Urinary bladder (tissue), 3 donors: ENCODE measurements at regions not wholly inside any gene's neighbourhood (a gene's known extent, or its start where the extent isn't known, plus 50 kb on each side); places are given as distances from the start of the nearest gene placed in this dataset.

Source experiments
- DNase-seq: peaks from one replicate; pipeline ENCODE4 v3.0.0-alpha.2; 2015; ENCODE audit errors: extremely low spot score
- H3K27ac ChIP-seq: one replicate; pipeline ENCODE4 v1.5.1; 2013; ENCODE audit warnings: low read depth, mild to moderate bottlenecking, moderate library complexity
- H3K36me3 ChIP-seq: one replicate; pipeline ENCODE4 v1.6.1; 2013; ENCODE audit warnings: mild to moderate bottlenecking, moderate library complexity; ENCODE audit not compliant: insufficient read depth
- H3K4me1 ChIP-seq: one replicate; pipeline ENCODE4 v1.6.1; 2013; ENCODE audit warnings: mild to moderate bottlenecking, moderate library complexity; ENCODE audit not compliant: insufficient read depth
- H3K4me3 ChIP-seq: one replicate; pipeline ENCODE4 v1.5.1; 2013; ENCODE audit warnings: low read depth, low read length
- WGBS: extraction: QIAGEN DNeasy Blood & Tissue Kit; methylation state at CpG from one replicate; pipeline ENCODE4 v1.1.7; 2013; 5-methylcytosine and 5-hydroxymethylcytosine counted together
- donor health status: healthy with polysubstance abuse.
- donor health status: healthy.

GRCh38 chr4:104756837-104757236, 262.1 kb upstream of the CXXC4 start:
- 81% methylated on average over 1 of the region's 1 CpG for WGBS
- no peaks in the 10 kb centered on the region for H3K4me1 ChIP-seq
- H3K36me3 ChIP-seq = no peaks in the 10 kb centered on the region
- no peak overlapping the region for H3K27ac ChIP-seq
- DNase-seq = no peak
- H3K4me3 ChIP-seq = no peak overlapping the region

DNA sequence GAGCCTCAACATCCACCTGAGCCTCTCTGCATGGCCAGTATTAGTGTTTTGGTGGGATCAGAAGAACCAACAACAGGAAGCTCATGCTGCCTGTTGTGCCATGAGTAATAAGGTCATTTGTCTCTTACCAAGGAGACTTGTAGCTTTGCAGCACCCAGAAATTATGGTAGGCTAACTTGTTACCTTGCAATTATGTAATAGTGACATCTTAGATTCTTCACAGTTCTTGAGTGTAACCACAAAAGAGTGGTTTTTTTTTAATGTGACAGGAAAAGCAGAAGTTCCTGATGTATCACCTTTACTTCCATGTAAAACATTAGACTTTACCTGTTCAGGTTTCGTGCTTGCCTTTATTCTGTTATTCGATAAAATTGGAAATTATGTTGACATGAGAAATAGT, 263.9 kb upstream of the CXXC4 start:
- DNase-seq = no peak
- no peaks in the 10 kb centered on the region for H3K36me3 ChIP-seq
- H3K4me1 ChIP-seq = no peaks in the 10 kb centered on the region
- H3K4me3 ChIP-seq = no peak overlapping the region
- H3K27ac ChIP-seq = no peak overlapping the region
- 95% methylated on average over 2 of the region's 2 CpGs for WGBS

GRCh38 chr4:104763554-104764222, 269.0 kb upstream of the CXXC4 start:
- WGBS = 30% methylated on average over 5 of the region's 5 CpGs
- H3K4me1 ChIP-seq = no peaks in the 10 kb centered on the region
- no peak overlapping the region for H3K27ac ChIP-seq
- no peak for DNase-seq
- no peaks in the 10 kb centered on the region for H3K36me3 ChIP-seq
- no peak overlapping the region for H3K4me3 ChIP-seq

DNA sequence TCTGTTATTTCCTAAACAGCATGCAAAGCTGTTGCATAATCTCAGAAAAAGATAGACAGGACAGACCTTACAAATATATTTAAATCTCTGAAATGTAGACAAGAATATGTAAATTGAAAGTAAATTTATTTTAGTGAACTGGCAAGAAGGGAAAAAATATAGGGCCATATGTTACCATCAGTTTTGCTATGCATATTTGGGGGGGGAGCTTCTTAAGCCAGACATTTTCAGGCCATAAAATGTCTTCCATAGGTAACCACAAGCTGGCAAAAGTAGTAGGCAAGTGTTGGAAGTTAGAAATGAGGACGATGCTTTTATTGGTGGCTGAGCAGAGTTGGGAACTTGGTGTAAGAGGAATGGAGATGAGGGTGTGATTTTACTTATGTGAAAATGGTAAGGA, 272.0 kb upstream of the CXXC4 start:
- Histone ChIP-seq H3K27ac (no peak overlapping the region), H3K4me1 (peaks cover 2% of the 10 kb centered on the region), H3K4me3 (no peak overlapping the region), H3K36me3 (no peaks in the 10 kb centered on the region)
- DNase-seq = no peak
- WGBS = 88% methylated on average over 1 of the region's 1 CpG

DNA sequence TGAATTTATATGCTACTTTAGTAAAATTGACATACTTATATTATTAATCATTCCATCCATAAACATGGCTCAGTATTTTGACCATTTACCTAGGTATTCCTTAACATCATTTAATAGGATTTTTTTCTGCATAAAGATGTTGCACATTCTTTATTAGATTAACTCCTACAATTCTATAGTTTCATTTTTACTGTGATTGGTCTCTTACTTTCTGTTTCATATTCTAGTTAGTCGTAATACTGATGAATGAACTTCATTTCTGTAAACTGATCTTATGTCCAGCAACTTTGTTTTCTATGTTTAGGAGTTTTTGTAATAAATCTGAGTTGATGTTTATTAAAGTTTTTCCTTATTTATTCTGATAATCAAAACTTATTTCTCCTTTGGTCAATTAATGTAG, 278.2 kb upstream of the CXXC4 start:
- Histone ChIP-seq H3K4me1 (peaks cover 2% of the 10 kb centered on the region), H3K27ac (no peak overlapping the region), H3K4me3 (no peak overlapping the region), H3K36me3 (no peaks in the 10 kb centered on the region)
- DNase-seq = no peak
- 57% methylated on average over 1 of the region's 1 CpG for WGBS

DNA sequence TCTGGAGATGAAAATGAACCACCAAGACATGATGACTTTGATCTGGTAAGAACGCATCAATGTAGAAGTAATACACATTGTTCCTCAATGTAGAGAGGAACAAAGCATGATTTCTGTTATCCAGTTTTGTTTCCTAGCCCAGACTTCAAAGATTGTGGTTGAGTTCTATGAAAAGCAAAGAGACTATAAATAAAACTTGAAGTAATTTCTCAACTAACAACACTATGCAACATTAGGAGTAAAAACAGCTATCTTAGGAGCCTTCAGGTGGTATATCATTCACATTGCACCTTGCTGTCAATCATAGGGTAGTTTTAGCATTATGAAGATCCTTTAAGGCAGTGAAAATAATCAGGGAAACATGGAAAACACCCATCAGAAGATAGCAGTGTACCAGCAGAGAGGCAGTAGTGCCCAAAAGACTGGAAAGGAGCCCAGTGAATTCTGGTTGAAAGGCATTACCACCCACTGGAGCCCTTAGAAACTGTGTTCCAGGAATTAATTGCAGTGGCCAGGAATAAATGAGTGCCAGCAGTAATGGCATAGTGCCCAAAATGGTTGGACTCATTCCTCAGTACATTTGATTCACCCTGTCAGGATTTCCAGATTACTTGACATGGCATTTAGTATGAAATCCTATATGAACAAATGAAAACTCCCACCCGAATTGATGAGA, 300.7 kb upstream of the CXXC4 start:
- Histone ChIP-seq H3K36me3 (no peaks in the 10 kb centered on the region), H3K4me3 (no peak overlapping the region), H3K27ac (no peak overlapping the region), H3K4me1 (no peaks in the 10 kb centered on the region)
- DNase-seq = no peak
- 61% methylated on average over 2 of the region's 2 CpGs for WGBS

- no peak for DNase-seq
- 88% methylated on average over 3 of the region's 3 CpGs for WGBS
Measured at GRCh38 chr4:104811727-104812126, 317.0 kb upstream of the CXXC4 start.

GRCh38 chr4:104815665-104816064, 321.0 kb upstream of the CXXC4 start:
- Histone ChIP-seq H3K27ac (no peak overlapping the region), H3K4me1 (peaks cover 2% of the 10 kb centered on the region), H3K4me3 (no peak overlapping the region), H3K36me3 (no peaks in the 10 kb centered on the region)
- no peak for DNase-seq
- WGBS = 26% methylated on average over 1 of the region's 1 CpG

More at GRCh38 chr4:104811727-104812126, 317.0 kb upstream of the CXXC4 start:
- Histone ChIP-seq H3K4me3 (no peak overlapping the region), H3K36me3 (no peaks in the 10 kb centered on the region), H3K4me1 (peaks cover 2% of the 10 kb centered on the region), H3K27ac (no peak overlapping the region)

- no peaks in the 10 kb centered on the region for H3K36me3 ChIP-seq
- H3K4me1 ChIP-seq = peaks cover 2% of the 10 kb centered on the region
- 70% methylated on average over 4 of the region's 4 CpGs for WGBS
- no peak overlapping the region for H3K4me3 ChIP-seq
- DNase-seq = no peak
- no peak overlapping the region for H3K27ac ChIP-seq
Measured at GRCh38 chr4:104818579-104818978, 323.9 kb upstream of the CXXC4 start.

- WGBS = 50% methylated on average over 2 of the region's 2 CpGs
- Histone ChIP-seq H3K36me3 (no peaks in the 10 kb centered on the region), H3K4me3 (no peak overlapping the region), H3K27ac (no peak overlapping the region), H3K4me1 (no peaks in the 10 kb centered on the region)
- DNase-seq = no peak
Measured at GRCh38 chr4:104826171-104826570, 320.5 kb upstream of the TET2 start.

DNA sequence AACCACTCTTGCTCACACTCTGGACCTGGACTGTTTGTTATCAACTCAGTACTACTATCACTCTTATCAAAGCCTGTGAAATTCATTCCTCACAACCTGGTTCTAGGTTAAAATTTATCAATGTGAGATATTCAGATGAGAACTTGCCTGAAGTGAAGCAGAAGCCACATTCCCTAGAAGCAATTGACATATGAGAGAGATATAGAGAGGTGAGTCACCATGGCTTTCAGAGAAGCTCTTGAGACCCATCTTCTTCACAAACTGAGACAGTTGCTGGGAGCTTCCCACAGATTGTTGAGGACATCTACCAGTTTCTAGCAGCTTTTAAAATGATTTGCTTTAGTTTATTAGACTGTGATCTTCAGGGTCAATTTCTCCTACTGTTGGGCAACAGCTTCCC, 316.9 kb upstream of the TET2 start:
- no peak for DNase-seq
- Histone ChIP-seq H3K27ac (no peak overlapping the region), H3K4me1 (no peaks in the 10 kb centered on the region), H3K4me3 (no peak overlapping the region), H3K36me3 (no peaks in the 10 kb centered on the region)

DNA sequence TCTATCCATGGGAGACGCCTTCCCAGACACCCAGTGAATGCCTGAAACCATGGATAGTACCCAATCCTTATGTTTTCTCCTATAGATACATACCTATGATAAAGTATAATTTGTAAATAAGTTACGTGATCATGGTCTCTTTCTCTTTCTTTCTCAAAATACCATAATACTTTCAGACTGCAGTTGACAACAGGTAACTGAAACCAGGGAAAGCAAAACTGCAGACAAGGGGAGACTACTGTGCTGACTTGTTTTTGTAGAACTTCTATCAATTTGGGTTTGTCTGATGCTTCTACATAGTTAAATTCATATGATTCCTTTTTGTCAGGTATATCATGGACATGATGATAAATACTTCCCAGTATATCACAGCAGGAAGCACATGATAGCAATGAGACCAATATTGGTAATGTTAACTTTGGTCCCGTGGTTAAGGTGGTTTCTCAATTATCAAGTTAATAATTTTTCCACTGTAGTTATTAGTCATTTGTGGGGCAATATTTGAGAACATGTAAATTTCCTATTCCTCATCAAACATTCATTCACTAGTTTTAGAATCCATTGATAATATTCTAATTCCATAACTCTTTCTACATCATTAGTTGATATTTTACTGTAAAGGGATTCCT, 298.0 kb upstream of the TET2 start:
- Histone ChIP-seq H3K36me3 (no peaks in the 10 kb centered on the region), H3K27ac (no peak overlapping the region), H3K4me1 (no peaks in the 10 kb centered on the region), H3K4me3 (no peak overlapping the region)
- no peak for DNase-seq
- 75% methylated on average over 3 of the region's 3 CpGs for WGBS

DNA sequence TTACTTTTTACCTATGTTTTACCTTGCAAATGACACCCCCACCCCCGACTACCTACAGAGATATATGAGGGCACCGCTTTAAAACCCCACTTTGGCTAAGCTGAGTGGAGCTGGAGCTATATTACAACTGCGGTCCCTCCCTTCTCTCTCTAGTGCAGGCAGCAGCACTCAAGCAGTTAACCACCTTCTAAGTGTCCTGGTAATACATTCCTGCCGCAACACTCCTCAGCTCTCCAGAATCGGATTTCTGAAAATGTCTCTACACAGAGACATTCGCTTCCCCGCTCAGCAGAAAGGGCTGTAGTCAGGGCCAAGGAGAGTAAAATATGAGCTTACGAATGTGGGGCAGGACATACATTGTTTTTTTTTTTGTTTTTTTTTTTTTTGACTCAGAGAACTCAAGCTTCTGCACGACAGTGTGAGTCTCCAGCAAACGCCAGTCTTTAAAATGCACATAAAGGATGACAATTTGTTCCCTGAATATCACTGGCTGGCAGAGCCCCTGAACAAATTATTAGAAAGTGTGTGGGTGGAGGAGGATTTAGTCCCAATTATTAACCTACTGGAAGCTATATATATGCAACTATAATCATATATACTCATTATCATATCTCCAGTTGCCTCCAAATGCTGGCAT, 287.0 kb upstream of the TET2 start:
- H3K4me1 ChIP-seq = no peaks in the 10 kb centered on the region
- no peaks in the 10 kb centered on the region for H3K36me3 ChIP-seq
- no peak for DNase-seq
- no peak overlapping the region for H3K4me3 ChIP-seq
- H3K27ac ChIP-seq = no peak overlapping the region
- WGBS = 30% methylated on average over 10 of the region's 10 CpGs
